Activated CD4-positive, alpha-beta T cell treated with anti-CD3 and anti-CD28 coated beads, Interleukin-10, Interleukin-2, amounts not matched to agents 100 ng/mL and 50 ng/mL, durations not matched to agents 16 hours and 8 hours (primary cell): ENCODE measurements at regions not wholly inside any gene's neighbourhood (a gene's known extent, or its start where the extent isn't known, plus 50 kb on each side); places are given as distances from the start of the nearest gene placed in this dataset.
"Not testable (repeated sequence)": the region's sequence is repeated elsewhere in the genome, so short reads cannot be mapped to it uniquely, and the experiment has no call there.

Source experiments
- DNase-seq: peaks from one replicate; pipeline ENCODE4 v3.0.0-alpha.2; 2020

DNA sequence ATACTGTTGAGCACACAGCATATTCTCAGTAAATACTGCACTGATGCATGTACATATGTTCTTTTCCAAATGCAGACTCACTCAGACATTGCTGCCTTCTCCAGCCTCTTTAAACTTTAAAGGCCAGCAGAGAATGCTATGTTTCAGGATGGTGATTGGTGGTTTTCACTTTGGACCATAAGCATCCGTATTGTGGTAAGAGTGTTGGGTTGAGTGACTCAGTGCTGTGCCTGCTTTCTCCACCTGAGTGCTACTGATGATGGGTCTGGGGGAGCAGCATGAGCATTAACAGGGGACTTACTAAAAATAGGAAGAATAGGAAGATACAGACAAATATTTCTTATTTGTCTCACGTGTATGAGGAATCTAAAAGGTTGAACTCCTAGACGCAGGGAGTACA is 56.3 kb upstream of the ZNF92 start:
- no peak for DNase-seq

DNA sequence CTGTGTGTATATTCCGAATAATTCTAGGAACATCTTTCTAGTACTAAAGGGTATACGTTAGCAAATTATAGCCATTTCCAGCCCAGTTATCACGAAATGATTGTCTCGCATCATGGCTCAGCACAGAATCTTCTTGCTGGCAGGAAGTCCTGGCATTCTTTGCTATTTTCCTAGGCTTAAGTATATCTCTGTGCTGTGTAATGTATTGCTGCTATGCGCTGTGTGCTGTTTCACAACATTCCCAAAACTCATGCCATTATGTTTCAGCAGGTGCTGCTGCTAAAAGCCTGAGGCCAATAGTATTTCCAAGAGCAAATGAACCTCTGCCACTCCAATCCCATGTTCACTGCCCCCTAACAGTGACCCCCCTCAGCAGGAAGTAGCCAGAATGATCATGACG is 62.9 kb upstream of the ZNF92 start:
- DNase-seq = no peak

DNA sequence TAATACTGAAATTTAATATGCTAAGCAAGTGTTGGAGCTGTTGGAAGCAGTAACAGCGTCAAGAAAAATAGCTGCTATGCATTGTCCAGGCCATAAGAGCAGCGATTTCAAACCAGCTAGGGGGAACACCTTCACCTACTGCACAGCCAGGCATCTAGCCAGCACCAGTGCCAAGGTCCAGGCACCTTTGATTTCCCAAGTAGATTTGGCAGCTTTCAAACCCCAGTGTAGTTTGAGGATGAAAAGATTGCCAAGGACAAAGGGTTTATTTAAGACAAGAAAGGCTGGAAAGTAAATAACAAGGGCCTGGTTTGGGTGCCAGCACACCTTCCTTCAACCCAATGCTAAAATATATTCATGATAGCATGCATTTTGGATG is 65.4 kb upstream of the ZNF92 start:
- no peak for DNase-seq

DNA sequence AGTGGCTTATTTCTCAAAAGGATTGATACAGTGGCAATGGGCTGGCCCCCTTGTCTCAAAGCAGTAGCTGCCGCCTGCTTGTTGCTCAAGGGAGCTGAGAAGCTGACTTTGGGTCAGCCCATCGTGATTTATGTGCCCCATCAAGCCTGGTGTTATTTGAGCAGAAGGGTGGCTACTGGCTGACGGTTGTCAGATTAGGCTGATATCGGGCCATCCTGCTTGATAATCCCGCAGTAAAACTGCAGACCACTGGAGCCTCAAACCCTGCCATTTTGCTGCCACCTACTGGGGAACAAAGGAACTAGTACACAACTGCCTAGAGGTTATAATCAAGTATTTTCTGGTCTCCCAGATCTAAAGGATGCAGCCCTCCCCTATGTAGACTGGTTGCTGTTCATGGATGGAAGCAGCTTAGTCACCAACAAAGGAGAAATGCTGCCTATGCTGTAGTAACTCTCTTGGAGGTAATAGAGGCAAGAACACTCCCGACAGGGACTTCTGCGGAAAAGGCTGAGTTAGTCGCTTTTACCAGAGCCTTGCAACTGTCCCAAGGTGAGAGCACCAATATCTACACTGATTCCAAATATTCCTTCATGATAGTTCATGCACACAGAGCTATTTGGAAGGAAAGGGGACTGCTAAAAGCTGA is 65.9 kb upstream of the ZNF92 start:
- DNase-seq = peak; percentile 57

DNA sequence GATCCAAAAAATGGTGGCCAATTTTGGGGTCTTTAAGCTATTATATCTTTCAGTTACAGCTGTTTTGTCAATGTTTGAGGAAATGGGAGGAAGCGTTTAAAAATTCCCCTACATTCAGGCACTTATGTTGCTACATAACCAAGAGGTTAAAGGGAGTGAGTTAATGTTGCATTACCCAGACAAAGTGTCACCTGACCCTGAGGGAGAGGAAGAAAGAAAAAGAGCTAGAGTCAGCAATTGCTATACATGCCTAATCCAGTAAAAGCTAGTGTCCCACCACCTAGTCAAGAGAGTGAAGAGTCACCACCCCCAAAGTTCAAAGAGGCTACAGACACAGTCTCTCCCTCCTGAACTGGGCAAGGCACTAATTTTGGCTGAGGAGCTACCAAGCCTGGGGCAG is 69.5 kb upstream of the ZNF92 start:
- no peak for DNase-seq

DNA sequence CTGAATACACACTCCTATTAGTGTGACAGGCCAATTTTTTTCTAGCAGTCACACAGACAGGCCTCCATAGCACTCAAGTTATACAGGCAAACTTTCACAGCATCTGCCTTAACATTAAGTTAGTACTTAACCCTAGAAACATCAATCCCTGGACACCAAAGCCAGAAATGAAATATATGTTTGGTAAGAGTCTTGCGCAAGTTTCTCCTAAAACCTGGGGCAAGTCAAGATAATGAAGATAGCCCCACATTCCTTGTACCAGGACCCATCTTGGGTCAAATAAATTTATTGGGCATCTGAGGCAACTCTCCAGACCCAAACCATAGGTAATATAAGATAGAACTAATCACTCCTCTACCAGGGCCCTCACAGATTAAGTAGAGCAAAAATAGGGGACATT is 70.8 kb upstream of the ZNF92 start:
- no peak for DNase-seq

DNA sequence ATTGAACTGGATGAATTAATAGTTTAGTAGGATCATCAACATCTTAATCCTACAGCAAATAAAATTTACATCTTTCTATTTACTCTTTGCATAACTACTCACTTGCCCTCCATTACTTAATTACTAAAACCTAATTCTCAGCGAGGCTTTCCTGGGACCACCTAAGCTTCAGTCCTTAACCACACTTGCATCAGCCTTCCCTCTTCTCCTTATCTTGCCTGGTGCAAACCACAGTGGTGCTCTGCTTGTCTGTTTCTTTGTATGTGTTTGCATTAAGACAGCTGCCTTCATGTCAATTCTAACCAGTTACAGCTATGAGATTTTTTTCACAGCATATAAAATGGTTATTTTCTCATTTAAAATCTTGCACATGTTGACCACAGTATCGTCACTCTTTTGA is 72.6 kb upstream of the ZNF92 start:
- DNase-seq = no peak

DNA sequence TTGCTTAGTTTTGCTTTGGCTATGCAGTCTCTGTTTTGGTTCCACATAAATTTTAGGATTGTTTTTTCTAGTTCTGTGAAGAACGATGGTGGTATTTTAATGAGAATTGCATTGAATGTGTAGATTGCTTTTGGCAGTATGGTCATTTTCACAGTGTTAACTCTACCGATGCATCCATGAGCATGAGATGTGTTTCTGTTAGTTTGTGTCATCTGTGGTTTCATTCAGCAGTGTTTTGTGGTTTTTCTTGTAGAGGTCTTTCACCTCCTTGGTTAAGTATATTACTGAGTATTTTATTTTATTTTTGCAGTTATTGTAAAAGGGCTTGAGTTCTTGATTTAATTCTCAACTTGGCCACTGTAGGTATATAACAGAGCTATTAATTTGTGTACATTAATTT is 78.2 kb upstream of the ZNF92 start:
- no peak for DNase-seq

DNA sequence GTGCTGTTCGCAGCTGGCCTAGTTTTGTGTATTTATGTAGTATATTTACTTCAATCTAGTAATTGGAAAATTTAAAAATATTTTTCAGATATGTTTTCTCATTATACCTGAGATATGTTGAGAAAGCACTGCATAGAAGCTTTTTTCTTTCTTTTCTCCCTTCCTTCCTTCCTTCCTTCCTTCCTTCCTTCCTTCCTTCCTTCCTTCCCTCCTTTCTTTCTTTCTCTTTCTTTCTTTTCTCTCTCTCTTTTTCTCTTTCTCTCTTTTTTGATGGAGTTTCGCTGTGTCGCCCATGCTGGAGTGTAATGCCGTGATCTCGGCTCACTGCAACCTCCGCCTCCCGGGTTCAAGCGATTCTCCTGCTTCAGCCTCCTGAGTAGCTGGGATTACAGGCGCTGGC is 83.3 kb upstream of the ZNF92 start:
- DNase-seq = not testable (repeated sequence)

DNA sequence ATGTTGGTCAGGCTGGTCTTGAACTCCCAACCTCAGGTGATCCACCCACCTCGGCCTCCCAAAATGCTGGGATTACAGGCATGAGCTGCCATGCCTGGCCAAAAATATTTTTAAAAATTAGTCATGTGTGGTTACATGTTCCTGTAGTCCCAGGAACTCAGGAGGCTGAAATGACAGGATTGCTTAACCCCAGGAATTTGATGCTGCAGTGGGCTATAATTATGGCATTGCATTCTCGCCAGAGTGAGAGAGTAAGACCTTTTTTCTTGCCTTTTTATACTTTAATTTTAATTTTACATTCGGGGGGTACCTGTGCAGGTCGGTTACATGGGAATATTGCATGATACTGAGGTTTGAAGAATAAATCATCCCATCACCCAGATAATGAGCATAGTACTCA is 86.6 kb upstream of the ZNF92 start:
- no peak for DNase-seq

DNA sequence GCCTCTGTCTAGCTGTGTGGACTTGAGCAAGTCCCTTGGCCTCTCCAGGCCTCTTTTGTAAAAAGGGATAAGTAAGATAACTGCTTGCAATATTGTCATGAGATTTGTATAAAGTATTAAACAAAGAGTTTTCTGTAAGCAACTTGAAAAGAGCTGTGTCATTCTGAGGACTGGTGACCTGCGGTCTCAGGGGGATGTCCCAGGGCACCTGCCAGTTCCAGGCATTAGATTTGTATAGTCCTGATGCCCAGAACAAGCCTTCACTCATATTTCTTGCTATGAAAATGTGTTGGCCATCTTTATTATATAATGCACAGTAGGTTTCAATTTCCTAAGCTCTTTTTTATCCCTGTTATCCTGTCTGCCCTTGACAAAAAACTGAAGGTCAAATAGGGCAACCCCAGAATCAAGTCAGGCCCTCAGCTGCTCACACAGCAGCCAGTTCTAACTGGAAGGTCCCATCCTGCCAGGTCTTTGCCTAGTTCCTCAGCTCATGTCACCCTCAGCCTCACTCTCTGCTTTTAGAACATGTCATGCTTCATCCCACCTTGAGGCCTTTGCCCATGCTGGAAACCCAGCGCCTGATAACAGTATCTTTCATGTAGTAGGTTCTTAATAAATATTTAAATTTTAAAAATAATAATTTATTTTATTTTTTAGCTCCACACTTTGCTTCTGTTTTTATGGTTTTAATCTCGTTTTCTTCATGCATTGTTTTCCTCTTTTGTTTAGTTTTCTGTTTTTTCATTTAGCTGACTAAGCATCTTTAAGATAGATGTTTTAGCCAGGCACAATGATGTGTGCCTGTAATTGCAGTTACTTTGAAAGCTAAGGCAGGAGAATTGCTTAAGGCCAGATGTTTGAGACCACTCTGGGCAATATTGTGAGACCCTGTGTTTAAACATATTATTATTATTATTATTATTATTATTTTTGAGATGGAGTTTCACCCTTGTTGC is 87.5 kb upstream of the ZNF92 start:
- no peak for DNase-seq

DNA sequence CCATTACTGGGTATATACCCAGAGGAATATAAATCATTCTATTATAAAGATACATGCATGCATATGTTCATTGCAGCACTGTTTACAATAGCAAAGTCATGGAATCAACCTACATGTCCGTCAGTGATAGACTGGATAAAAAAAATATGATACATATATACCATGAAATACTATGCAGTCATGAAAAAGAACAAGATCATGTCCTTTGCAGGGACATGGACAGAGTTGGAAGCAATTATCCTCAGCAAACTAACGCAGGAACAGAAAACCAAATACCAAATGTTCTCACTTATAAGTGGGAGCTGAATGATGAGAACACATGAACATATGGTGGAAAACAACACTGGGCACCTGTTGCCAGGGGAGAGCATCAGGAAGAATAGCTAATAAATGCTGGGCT is 88.4 kb upstream of the ZNF92 start:
- not testable (repeated sequence) for DNase-seq

DNA sequence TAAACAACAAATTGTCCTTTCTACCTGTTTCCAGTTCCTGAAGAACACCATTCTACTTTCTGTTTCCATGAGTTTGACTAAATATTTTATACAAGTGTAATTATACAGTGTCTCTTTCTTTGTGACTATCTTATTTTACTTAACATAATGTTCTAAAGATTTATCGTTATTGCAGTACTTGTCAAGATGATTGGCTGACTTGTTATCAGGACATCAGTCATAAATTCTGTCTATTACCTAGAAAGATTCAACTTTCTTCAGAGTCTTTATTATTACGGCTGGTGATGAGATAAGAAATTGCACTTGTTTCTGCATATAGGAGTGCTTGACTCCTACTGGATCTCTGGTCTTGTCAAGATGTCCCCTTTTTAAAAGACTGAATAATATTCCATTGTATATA is 93.9 kb upstream of the ZNF92 start:
- no peak for DNase-seq

DNA sequence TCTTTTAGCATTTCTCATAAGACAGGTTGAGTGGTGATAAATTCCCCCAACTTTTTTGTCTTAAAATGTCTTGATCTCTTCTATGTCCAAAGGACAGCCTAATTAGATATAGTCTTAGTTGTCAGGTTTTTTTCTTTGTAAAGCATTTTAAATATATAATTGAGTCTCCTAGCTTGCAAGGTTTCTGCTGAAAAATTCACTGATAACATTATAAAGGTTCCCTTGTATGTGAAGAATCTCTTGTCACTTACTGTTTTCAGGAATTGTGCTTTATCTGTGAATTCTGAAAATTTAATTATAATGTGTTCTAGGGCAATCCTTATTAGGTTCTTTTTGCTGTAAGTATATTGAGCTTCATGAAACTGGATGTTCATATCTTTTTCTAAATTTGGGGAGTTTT is 96.8 kb upstream of the ZNF92 start:
- DNase-seq = no peak

DNA sequence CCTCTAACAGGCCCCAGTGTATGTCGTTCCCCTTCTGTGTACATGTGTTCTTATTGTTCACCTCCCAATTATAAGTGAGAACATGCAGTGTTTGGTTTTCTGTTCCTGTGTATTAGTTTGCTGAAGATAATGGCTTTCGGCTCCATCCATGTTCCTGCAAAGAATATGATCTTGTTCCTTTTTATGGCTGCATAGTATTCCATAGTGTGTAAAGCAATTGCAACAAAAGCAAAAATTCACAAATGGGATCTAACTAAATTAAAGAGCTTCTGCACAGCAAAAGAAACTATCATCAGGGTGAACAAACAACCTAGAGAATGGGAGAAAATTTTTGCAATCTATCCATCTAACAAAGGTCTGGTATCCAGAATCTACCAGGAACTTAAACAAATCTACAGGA is 102.2 kb upstream of the ZNF92 start:
- DNase-seq = not testable (repeated sequence)

DNA sequence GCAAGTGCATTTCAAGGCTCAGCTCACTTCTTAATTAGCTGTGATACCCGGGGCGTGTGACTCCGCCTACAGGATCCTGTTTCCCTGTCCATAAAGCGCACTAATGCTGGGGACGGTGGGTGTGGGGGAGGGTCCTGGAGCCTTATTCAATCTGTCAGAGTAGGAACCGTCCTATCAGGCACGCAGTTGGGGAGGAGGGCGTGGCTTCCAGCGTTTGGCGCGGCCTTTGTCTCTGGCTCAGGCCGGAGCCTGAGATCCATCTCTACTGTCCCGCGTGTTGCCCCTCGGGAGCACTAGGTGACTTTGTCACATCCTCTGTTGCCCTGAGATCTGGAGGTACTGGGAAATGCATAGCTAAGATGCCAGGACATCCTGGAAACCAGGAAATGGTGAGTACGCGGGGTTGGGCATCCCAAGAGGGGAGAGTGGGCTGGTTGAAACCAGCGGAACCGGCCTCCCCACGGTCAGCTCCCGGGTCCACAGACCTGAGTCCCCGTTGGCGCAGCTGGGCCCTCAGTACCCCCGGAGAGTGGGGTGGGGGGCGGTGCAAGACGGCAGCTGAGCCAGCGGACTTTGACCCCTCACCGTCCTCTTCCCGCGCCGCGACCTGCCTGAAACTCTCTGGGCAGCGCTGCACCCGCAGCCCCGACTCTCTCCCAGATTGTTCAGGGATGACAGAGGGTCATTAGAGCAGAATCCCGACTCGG is 104.4 kb upstream of the ZNF92 start:
- DNase-seq = peak; percentile 77

DNA sequence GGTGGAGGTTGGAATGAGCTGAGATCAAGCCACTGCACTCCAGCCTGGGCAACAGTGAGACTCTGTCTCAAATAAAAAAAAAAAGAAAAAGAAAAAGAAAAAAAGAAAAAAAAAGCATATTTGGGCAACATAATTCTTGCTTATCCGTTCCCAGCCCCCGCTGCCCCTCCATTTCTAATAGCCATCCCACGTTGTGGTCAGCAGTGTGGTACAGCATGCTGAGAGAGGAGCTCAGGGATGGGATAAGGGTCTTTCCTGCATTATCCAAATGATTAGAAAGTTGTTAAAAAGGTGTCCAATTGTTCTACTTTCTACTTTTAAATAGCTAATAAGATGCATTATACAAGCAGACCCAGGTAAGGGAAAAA is 104.9 kb upstream of the ZNF92 start:
- no peak for DNase-seq

DNA sequence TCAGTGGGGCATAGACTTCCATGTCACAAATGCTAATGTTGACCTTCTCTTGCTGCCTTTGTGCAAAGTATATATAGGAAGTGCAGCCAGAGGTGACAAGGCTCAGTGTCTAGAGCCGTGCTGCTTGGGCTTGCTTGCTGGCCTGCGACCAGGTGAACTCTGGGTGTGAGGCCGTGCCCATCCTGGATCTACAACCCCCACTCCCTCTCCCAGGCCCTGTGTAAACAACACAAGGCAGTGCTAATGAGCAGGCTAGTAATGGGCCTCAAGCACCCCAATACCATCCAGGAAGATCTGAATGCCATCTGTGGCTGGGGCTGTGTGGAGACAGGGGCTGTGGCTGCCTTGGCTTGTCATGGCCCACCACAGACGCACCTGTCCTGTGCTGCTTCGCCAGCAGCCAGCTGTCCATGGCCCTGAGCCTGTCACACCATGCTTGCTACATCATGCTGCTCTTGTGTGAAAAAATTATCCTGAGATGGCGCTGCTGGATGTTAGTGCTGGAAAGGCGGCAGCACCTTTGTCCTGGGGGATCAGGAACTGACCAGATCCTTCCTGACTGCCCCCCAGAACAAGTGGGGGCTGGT is 107.6 kb upstream of the ZNF92 start:
- DNase-seq = no peak

DNA sequence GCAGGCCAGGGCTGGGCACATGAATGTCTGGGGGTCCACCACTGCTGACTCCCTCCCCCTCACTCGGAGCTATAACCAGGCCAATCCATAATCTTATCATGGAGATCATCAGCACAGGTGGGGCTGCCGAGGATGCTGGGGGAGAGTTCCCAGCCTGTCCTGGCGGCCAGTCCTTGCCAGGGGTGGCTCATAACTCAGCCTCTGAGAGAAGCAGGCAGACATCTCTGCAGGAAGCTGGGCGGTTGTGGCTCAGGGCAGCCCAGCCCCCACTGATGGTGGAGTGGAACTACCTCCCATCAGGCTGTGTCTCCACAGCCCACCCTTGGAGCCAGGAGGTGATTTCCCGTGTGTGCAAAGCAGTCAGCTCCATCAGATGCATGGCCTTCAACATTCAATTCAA is 109.4 kb upstream of the ZNF92 start:
- no peak for DNase-seq

DNA sequence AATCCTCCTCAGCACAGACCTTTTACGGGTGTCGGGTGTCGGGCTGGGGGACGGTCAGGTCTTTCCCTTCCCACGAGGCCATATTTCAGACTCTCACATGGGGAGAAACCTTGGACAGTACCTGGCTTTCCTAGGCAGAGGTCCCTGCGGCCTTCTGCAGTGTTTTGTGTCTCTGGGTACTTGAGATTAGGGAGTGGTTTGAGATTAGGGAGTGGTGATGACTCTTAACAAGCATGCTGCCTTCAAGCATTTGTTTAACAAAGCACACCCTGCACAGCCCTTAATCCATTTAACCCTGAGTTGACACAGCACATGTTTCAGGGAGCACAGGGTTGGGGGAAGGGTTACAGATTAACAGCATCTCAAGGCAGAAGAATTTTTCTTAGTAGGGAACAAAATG is 113.0 kb upstream of the ZNF92 start:
- DNase-seq = not testable (repeated sequence)

DNA sequence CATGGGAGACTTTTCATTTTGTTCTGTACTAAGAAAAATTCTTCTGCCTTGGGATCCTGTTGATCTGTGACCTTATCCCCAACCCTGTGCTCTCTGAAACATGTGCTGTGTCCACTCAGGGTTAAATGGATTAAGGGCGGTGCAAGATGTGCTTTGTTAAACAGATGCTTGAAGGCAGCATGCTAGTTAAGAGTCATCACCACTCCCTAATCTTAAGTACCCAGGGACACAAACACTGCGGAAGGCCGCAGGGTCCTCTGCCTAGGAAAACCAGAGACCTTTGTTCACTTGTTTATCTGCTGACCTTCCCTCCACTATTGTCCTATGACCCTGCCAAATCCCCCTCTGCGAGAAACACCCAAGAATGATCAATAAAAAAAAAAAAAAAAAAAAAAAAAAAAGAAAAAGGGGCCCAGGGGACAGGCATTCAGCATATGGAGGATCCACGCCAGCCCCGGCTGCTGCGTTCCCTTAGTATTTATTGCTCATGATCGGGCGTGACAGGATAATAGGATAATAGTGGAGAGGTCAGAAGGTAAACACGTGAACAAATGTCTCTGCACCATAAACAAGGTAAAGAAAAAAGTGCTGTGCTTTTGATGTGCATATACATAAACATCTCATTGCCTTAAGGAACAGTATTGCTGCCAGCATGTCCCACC is 113.7 kb upstream of the ZNF92 start:
- DNase-seq = not testable (repeated sequence)

DNA sequence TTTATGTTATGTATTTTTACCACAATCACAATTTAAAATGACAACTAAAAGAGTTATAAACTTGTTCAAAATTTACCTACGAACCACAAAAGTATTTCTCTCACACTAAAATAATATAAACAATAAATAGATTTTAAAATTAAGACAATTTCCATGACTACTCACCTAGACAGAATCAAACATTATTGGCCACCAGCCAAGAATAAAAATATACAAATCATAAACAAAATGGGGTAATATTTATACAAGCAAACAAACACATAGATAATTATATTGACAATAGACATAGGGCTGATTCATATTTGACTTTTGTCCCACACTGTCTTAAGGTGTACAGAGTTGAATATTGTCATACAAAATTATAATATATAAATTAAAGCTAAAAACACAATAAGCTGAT is 119.6 kb upstream of the ZNF92 start:
- DNase-seq = no peak
